CMK (cell line): ENCODE measurements at regions not wholly inside any gene's neighbourhood (a gene's known extent, or its start where the extent isn't known, plus 50 kb on each side); places are given as distances from the start of the nearest gene placed in this dataset.

Source experiments
- DNase-seq: peaks from one replicate; pipeline ENCODE4 v3.0.0-alpha.2; 2010; ENCODE audit warnings: low read depth

- DNase-seq = no peak
Measured at GRCh38 chr16:87067836-87068761, 249.1 kb downstream of the C16orf95 start.

DNA sequence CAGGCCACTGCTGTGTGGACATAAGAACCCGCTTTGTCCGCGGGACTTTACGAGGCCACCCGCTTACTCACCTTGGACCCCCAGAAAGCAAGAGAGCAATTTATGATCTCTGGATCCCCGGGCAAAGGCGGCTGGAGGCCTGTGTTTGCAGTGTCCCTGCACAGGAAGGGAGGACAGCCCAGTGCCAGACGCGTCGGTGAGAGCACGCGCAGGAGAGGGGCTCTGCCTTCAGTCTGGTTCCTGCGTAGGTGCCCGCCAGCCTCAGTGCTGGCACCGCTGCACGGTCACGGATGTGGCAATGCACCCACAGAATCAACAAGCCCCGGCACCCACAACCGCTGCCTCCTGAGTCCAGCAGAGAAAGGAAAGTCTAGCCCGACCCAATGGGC lies 248.4 kb downstream of the C16orf95 start:
- DNase-seq = no peak

GRCh38 chr16:87070657-87071056 lies 246.5 kb downstream of the C16orf95 start:
- DNase-seq = no peak

DNA sequence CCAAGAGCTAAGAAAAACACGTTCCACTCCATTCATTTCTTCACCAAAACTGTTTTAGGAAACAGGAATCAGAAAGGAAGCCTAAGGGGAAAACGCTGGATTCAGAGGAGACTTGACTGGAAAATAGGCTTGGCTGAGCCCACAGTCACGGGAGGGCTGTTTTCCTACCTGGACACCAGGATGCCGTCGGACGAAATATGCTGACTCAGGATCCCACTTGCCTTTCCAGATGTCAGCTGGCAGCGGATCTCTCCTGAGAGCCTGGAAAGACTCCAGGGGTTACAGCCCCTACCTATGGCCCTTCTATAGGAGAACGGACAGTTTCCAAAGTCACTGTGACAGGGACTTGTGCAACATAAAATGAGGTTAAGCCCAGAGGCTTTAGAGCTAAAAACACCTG lies 245.1 kb downstream of the C16orf95 start:
- DNase-seq = no peak

DNA sequence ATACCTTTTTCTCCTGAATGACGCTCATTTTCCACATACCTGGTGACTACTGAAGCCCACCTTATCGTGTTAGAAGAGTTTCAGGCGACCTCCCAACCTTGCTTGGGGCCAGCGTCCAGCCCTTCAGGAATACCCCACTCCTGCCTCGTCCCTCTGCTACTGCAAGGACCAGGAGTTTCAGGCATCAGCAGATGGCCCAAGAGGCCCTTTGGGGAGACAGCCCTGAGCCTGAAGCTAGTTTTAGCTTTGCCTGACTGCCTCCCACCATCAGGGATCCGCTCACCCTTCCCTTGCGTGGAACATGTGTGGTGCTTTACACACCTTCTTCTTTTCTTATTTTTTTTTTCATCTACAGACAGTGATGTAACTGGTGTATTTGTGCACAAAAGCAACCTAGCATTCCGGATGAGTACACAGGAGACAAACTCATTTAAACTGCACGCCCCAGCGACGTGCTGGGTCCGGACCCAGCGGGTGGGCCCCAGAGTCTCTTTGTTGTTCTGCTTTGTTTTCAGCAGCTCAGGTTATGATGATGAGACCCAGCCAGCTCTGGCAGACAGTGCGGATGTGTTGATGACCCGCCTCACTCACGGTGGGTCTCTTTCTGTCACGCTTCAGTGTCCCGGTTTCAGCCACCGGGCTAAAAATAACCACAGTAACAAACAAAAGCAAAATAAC lies 242.4 kb downstream of the C16orf95 start:
- no peak for DNase-seq

GRCh38 chr16:87075319-87075860 lies 241.8 kb downstream of the C16orf95 start:
- no peak for DNase-seq

GRCh38 chr16:87076331-87076949 lies 240.8 kb downstream of the C16orf95 start:
- DNase-seq = no peak

GRCh38 chr16:87076950-87077749 lies 240.0 kb downstream of the C16orf95 start:
- peak; percentile 24 for DNase-seq

DNA sequence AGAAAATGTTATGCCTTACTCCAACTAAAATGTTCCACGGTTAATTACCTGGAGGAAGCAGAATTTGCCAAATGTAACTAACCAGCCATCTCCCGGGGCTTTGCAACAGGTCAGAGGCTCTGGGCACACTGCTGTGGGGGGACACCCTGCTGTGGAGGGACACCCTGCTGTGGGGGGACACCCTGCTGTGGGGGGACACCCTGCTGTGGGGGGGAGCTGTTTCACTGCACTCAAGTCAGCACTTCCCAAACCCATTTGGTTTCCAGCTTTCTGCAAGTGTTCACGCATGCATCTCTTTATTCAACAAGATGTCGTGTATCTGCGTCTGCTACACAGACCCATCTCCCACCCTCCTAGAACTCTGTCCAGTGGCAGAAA lies 239.5 kb downstream of the C16orf95 start:
- no peak for DNase-seq

GRCh38 chr16:87080571-87081167 lies 236.5 kb downstream of the C16orf95 start:
- no peak for DNase-seq

DNA sequence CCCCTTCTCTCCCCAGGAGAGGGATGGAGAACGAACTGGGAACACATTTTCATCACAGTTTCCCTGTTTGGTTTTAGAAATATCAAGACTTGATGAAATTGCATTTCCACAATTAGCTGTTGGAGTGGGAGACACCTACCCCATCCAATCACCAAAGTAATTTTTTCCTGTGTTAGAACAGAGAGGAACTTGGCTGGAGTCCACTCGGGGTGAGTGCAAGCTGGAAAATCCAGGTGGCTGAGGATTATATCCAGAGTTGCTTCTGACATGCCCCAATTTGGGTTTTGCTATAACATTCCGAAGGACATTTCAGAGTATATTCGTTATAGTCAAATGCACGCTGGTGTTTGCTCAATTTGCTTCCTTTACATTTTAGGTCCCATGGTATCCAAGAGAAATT lies 231.8 kb downstream of the C16orf95 start:
- DNase-seq = no peak

- DNase-seq = no peak
Measured at GRCh38 chr16:87086156-87086555, 231.0 kb downstream of the C16orf95 start.

DNA sequence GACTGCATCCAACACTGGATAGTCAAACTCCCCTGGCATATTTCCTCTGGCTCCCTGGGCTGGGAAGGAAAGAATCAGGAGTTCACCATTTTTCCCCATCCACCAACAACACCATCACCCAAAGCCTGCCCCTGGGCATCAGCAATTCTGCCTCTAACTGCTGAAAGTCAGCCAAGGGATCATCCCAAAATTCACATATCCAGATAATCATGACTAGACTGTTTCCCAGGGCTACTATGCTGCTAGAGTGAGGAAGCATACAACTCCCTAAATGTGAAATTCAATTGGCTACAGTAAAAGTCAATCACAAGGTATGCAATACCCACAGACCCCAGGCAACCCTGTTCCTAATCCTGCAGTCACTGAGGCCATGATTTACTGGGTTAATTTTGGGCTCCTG lies 230.6 kb downstream of the C16orf95 start:
- DNase-seq = no peak

DNA sequence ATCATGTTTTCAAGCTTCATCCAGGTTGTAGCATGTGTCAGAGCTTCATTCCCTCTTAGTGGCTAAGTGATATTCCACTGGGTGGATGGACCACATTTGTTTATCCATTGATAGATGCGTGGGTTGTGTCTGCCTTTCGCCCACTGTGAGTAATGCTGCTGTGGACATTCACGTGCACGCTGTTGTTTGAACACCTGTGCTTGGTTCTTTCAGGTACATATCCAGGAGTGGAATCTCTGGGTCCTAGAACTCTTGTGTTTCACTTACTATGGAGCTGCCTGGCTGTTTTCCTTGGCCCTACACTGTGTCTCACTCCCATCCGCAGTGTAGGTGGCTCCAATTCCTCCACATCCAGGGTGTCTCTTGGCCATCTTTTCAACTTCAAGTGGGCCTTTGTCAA lies 224.2 kb downstream of the C16orf95 start:
- DNase-seq = no peak

DNA sequence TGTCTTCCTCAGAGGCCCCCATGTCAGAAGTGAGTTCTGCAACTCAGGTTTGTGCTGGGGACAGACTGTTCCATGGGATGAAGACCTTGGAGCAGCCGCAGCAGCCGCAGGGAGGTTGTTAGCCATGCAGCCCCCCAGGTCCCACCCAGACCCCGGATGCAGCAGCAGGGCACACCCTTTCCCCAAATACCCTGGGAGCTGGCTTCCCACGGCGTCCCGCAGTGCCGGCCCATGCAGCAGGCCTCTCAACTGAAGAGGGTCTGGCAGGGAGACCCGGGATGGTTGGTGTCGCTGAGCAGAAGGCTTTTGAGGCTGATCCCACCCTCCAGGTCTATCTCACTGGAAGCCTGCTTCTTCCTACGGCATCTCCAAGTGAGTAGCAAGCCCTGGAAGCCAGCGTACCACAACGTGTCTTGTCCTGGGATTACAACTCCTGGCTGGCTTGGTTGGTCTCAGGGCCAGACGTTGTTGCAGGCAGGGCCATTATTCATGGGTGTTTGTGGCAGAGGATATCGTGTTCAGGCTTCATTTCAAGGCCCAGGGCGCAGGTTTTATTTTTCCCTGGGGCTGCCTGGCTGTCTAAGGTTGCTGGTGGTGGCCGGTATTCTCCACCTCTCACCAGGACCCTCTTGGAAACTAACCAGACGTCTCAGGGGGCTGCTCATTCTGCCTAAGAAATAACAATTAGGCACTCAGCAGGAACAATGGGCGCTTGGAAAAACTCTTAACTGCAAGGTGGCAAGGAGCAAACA lies 223.2 kb downstream of the C16orf95 start:
- DNase-seq = no peak

- DNase-seq = no peak
Measured at GRCh38 chr16:87094556-87094865, 222.7 kb downstream of the C16orf95 start.

GRCh38 chr16:87095271-87095670 lies 221.9 kb downstream of the C16orf95 start:
- no peak for DNase-seq

- no peak for DNase-seq
Measured at GRCh38 chr16:87096746-87097333, 220.4 kb downstream of the C16orf95 start.

- no peak for DNase-seq
Measured at GRCh38 chr16:87098361-87098760, 218.8 kb downstream of the C16orf95 start.

GRCh38 chr16:87098976-87099720 lies 218.0 kb downstream of the C16orf95 start:
- DNase-seq = no peak
